H1 (cell line): ENCODE measurements at regions not wholly inside any gene's neighbourhood (a gene's known extent, or its start where the extent isn't known, plus 50 kb on each side); places are given as distances from the start of the nearest gene placed in this dataset.

Experiments
- BRCA1 ChIP-seq: IDR thresholded peaks from 2 replicates; pipeline ENCODE4 v1.6.1; 2012; ENCODE audit warnings: low read depth, low read length, improper control_type of control experiment
- CHD2 ChIP-seq: IDR thresholded peaks from 2 replicates; pipeline ENCODE4 v1.6.1; 2012; ENCODE audit warnings: low read length, improper control_type of control experiment
- RFX5 ChIP-seq: IDR thresholded peaks from 2 replicates; pipeline ENCODE4 v1.6.1; 2011; ENCODE audit warnings: low read depth, low read length, improper control_type of control experiment, borderline replicate concordance
- SIN3A ChIP-seq, 2 experiments: IDR thresholded peaks in 1 of 2; conservative IDR thresholded peaks in 1 of 2; 2 replicates each; pipeline ENCODE4 v1.6.1; 2011 to 2012; ENCODE audit warnings: low read length in 2 of 2, improper control_type of control experiment in 1 of 2, low read depth in 1 of 2, mild to moderate bottlenecking in 1 of 2
- TAF1 ChIP-seq: IDR thresholded peaks from 2 replicates; pipeline ENCODE4 v1.6.1; 2011; ENCODE audit warnings: mild to moderate bottlenecking, low read depth, low read length
- TF ChIP-seq, protein P1 (sequence below), 3 experiments: IDR thresholded peaks; 1 replicate in 2 of 3; 2 replicates in 1 of 3; pipeline versions ENCODE4 v1.5.1 to v1.6.1; 2011; ENCODE audit warnings: low read length in 3 of 3, mild to moderate bottlenecking in 3 of 3, inconsistent platforms in 2 of 3, low read depth in 1 of 3, moderate library complexity in 1 of 3; ENCODE audit not compliant: insufficient read depth in 1 of 3; ENCODE audit errors: control extremely low read depth in 1 of 3

DNA sequence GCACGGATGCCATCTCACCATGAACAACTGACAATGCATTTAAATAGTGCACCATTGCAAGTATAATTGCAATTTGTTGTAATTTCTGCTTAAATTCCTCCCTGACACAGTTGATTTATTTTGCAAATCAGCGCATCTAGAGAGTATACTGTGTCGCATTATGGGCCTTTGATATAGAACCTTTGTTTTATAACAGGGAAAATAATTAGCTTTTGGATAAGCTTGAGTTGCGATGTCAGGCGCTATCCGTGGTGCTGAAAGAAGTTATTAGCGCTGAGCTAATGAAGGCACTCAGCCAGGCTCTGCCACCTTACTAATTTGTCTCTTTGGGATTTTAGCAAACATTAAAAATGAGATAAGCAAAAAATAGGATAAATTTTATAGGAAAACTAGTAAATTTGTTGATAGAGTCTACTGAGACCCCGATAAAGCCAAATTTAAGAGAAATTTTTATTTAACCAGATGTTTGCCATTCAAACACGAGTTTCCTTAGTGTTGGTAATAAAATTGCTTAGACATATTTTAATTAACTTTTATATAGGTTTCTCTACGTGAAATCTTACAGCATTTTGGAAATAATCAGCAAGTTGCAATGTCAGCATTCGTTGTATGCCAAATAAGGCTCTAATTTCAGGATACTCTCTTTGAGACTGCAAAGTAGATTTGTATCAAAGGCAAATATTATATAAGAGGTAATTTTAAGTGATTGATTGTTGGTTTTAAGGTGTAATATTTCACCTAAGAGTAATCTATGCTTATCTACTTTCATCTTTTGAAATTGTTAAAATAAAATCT lies 355.5 kb downstream of the TLR4 start:
- no peak for TF ChIP-seq CHD2
- no peak for TF ChIP-seq BRCA1
- TF ChIP-seq SIN3A (conservative IDR thresholded peaks at IDR 0.05 in 1 of 2, IDR thresholded peaks at IDR 0.05 in 1 of 2; ENCODE audit: low read depth in 1 of 2, low read length in 2 of 2): no peak
- TF ChIP-seq, protein P1, sequence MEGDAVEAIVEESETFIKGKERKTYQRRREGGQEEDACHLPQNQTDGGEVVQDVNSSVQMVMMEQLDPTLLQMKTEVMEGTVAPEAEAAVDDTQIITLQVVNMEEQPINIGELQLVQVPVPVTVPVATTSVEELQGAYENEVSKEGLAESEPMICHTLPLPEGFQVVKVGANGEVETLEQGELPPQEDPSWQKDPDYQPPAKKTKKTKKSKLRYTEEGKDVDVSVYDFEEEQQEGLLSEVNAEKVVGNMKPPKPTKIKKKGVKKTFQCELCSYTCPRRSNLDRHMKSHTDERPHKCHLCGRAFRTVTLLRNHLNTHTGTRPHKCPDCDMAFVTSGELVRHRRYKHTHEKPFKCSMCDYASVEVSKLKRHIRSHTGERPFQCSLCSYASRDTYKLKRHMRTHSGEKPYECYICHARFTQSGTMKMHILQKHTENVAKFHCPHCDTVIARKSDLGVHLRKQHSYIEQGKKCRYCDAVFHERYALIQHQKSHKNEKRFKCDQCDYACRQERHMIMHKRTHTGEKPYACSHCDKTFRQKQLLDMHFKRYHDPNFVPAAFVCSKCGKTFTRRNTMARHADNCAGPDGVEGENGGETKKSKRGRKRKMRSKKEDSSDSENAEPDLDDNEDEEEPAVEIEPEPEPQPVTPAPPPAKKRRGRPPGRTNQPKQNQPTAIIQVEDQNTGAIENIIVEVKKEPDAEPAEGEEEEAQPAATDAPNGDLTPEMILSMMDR (IDR thresholded peaks at IDR 0.05; ENCODE audit: control extremely low read depth in 1 of 3, insufficient read depth in 1 of 3, low read depth in 1 of 3, low read length in 3 of 3): no peak
- TF ChIP-seq RFX5: no peak
- no peak for TF ChIP-seq TAF1
